ENCODE measurements at regions not wholly inside any gene's neighbourhood (a gene's known extent, or its start where the extent isn't known, plus 50 kb on each side); places are given as distances from the start of the nearest gene placed in this dataset.

- no peak for TF ChIP-seq NRF1 (IDR thresholded peaks at IDR 0.05; ENCODE audit: low read depth, low read length)
- TF ChIP-seq GTF2F1 (IDR thresholded peaks at IDR 0.05; ENCODE audit: borderline replicate concordance, low read depth, low read length) = no peak
Observed at GRCh38 chr10:109430799-109431198, 492.5 kb downstream of the XPNPEP1 start.
